GM23338 (cell line): ENCODE measurements at regions not wholly inside any gene's neighbourhood (a gene's known extent, or its start where the extent isn't known, plus 50 kb on each side); places are given as distances from the start of the nearest gene placed in this dataset.

Experiments used
- ATAC-seq: fragments of 200-7000 bp; cut with Tn5 transposase; 3 replicates; pipeline ENCODE4 v1.9.1; 2020
- DNase-seq: peaks from one replicate; pipeline ENCODE4 v3.0.0-alpha.2; 2015; ENCODE audit warnings: low spot score
- H2AFZ ChIP-seq: fragments of 200-600 bp; sonication (generic); 2 replicates; pipeline ENCODE4 v1.8.0; 2016; ENCODE audit warnings: antibody characterized with exemption, mild to moderate bottlenecking, moderate library complexity
- H3F3A ChIP-seq: fragments of 200-600 bp; sonication (generic); replicated peaks from 2 replicates; pipeline ENCODE4 v1.8.0; 2017; ENCODE audit warnings: antibody characterized with exemption, mixed run types, low read depth
- H3K27ac ChIP-seq: fragments of 200-600 bp; sonication (generic); 2 replicates; pipeline ENCODE4 v1.6.1; 2016; ENCODE audit warnings: low read depth
- H3K27me3 ChIP-seq: fragments of 200-600 bp; sonication (generic); 2 replicates; pipeline ENCODE4 v1.8.0; 2016; ENCODE audit warnings: mild to moderate bottlenecking, mixed run types, moderate library complexity; ENCODE audit not compliant: insufficient read depth
- H3K36me3 ChIP-seq: fragments of 200-600 bp; sonication (generic); 2 replicates; pipeline ENCODE4 v1.8.0; 2016; ENCODE audit warnings: mild to moderate bottlenecking; ENCODE audit not compliant: insufficient read depth
- H3K4me1 ChIP-seq: fragments of 200-600 bp; sonication (generic); 2 replicates; pipeline ENCODE4 v1.8.0; 2016; ENCODE audit warnings: mild to moderate bottlenecking, moderate library complexity; ENCODE audit not compliant: insufficient read depth
- H3K4me2 ChIP-seq: fragments of 200-600 bp; sonication (generic); 2 replicates; pipeline ENCODE4 v1.7.1; 2017; ENCODE audit warnings: mixed run types
- H3K4me3 ChIP-seq: fragments of 200-600 bp; sonication (generic); 2 replicates; pipeline ENCODE4 v1.6.1; 2016; ENCODE audit warnings: mixed run types
- H3K79me2 ChIP-seq: fragments of 200-600 bp; sonication (generic); replicated peaks from 2 replicates; pipeline ENCODE4 v1.8.0; 2017; ENCODE audit warnings: mild to moderate bottlenecking; ENCODE audit not compliant: insufficient read depth
- H3K9me2 ChIP-seq: fragments of 200-600 bp; sonication (generic); 2 replicates; pipeline ENCODE4 v1.8.0; 2017; ENCODE audit not compliant: insufficient read depth
- H4K20me1 ChIP-seq: fragments of 200-600 bp; sonication (generic); replicated peaks from 2 replicates; pipeline ENCODE4 v1.8.0; 2017; ENCODE audit warnings: mild to moderate bottlenecking; ENCODE audit not compliant: insufficient read depth
- H3K27ac Mint-ChIP-seq: 2 replicates; pipeline ENCODE4 v1.8.0; 2020; ENCODE audit warnings: inconsistent platforms, mild to moderate bottlenecking, moderate library complexity, mixed read lengths
- H3K27me3 Mint-ChIP-seq: 3 replicates; pipeline ENCODE4 v1.8.0; 2022; ENCODE audit warnings: low read depth, mild to moderate bottlenecking, moderate library complexity, mixed read lengths, inconsistent platforms; ENCODE audit not compliant: insufficient read depth, poor library complexity
- H3K36me3 Mint-ChIP-seq: 3 replicates; pipeline ENCODE4 v1.8.0; 2021; ENCODE audit warnings: low read depth, mild to moderate bottlenecking, inconsistent platforms, moderate library complexity, mixed read lengths
- H3K4me1 Mint-ChIP-seq: 3 replicates; pipeline ENCODE4 v1.8.0; 2020; ENCODE audit warnings: mild to moderate bottlenecking, inconsistent platforms, mixed read lengths
- H3K4me3 Mint-ChIP-seq: 3 replicates; pipeline ENCODE4 v1.8.0; 2021; ENCODE audit warnings: moderate library complexity, mild to moderate bottlenecking, inconsistent platforms, mixed read lengths
- H3K9me3 Mint-ChIP-seq: 3 replicates; pipeline ENCODE4 v1.8.0; 2020; ENCODE audit warnings: moderate library complexity, mild to moderate bottlenecking, inconsistent platforms, mixed read lengths
- CREB1 ChIP-seq: fragments of 250-450 bp; sonication (Bioruptor Pico); IDR thresholded peaks from 2 replicates; pipeline ENCODE4 v1.5.0; 2020; ENCODE audit warnings: low read depth, mild to moderate bottlenecking, moderate library complexity
- CTCF ChIP-seq, 2 experiments: fragments of 200-600 bp in 1 of 2; sonication (generic) in 1 of 2; conservative IDR thresholded peaks; 2 replicates each; pipeline versions ENCODE4 v1.5.1 to v1.6.1; 2016 to 2017; ENCODE audit warnings: antibody characterized with exemption in 2 of 2, low read depth in 2 of 2, mild to moderate bottlenecking in 2 of 2, moderate library complexity in 1 of 2
- ETS1 ChIP-seq: IDR thresholded peaks from 2 replicates; pipeline ENCODE4 v1.6.1; 2016; ENCODE audit warnings: antibody characterized with exemption
- EZH2 ChIP-seq: fragments of 200-600 bp; sonication (generic); IDR thresholded peaks from one replicate; pipeline ENCODE4 v1.8.0; 2017; ENCODE audit warnings: antibody characterized with exemption, mild to moderate bottlenecking, low read depth; ENCODE audit not compliant: unreplicated experiment
- JUNB ChIP-seq: IDR thresholded peaks from one replicate; pipeline ENCODE4 v1.6.1; 2016; ENCODE audit warnings: antibody characterized with exemption; ENCODE audit not compliant: unreplicated experiment
- POLR2AphosphoS5 ChIP-seq: IDR thresholded peaks from 2 replicates; pipeline ENCODE4 v1.6.1; 2016; ENCODE audit warnings: antibody characterized with exemption, low read depth
- STAT1 ChIP-seq: IDR thresholded peaks from one replicate; pipeline ENCODE4 v1.6.1; 2016; ENCODE audit warnings: antibody characterized with exemption; ENCODE audit not compliant: unreplicated experiment

- Histone ChIP-seq H3F3A (no peaks in the 10 kb centered on the region), H3K4me2 (no peak overlapping the region), H3K9me2 (0 out of 2 replicates have a peak, but pooled peaks cover 3% of the 10 kb centered on the region), H2AFZ (no peak overlapping the region), H3K4me3 (no peak overlapping the region), H3K27me3 (no peaks in the 10 kb centered on the region), H3K27ac (no peak overlapping the region), H3K4me1 (peaks cover 17% of the 10 kb centered on the region), H3K36me3 (no peaks in the 10 kb centered on the region; the same call in 1 of the 2 replicates), H4K20me1 (no peaks in the 10 kb centered on the region), H3K79me2 (no peaks in the 10 kb centered on the region)
- Mint-ChIP-seq H3K4me3 (no peak overlapping the region), H3K9me3 (peaks cover 18% of the 10 kb centered on the region), H3K27ac (no peak overlapping the region), H3K27me3 (peaks cover 5% of the 10 kb centered on the region), H3K4me1 (peaks cover 22% of the 10 kb centered on the region), H3K36me3 (peaks cover 32% of the 10 kb centered on the region)
- DNase-seq, result no peak
- no peak for TF ChIP-seq STAT1
- no peak for TF ChIP-seq ETS1
- no peak for TF ChIP-seq JUNB
- no peak for ATAC-seq
Measured at GRCh38 chr4:56260320-56260719, 127.0 kb downstream of the AASDH start.

GRCh38 chr4:56259655-56260054, 127.6 kb downstream of the AASDH start:
- H3K36me3 Mint-ChIP-seq, result peaks cover 32% of the 10 kb centered on the region
- H3K4me3 ChIP-seq, result no peak overlapping the region
- H3K27ac Mint-ChIP-seq, result no peak overlapping the region
- no peaks in the 10 kb centered on the region for H3F3A ChIP-seq
- H3K4me1 Mint-ChIP-seq, result peaks cover 22% of the 10 kb centered on the region
- H3K36me3 ChIP-seq, result no peaks in the 10 kb centered on the region; the same call in 1 of the 2 replicates
- H2AFZ ChIP-seq, result no peak overlapping the region
- no peaks in the 10 kb centered on the region for H3K79me2 ChIP-seq
- TF ChIP-seq POLR2AphosphoS5, result no peak
- no peak for TF ChIP-seq JUNB
- peaks cover 17% of the 10 kb centered on the region for H3K4me1 ChIP-seq
- H3K9me3 Mint-ChIP-seq, result peaks cover 18% of the 10 kb centered on the region
- ATAC-seq (peak; percentile 74), DNase-seq (no peak)
- no peaks in the 10 kb centered on the region for H3K27me3 ChIP-seq
- H3K4me3 Mint-ChIP-seq, result no peak overlapping the region
- no peak overlapping the region for H3K27ac ChIP-seq
- peaks cover 3% of the 10 kb centered on the region for H3K27me3 Mint-ChIP-seq
- H3K9me2 ChIP-seq, result 0 out of 2 replicates have a peak, but pooled peaks cover 3% of the 10 kb centered on the region
- no peaks in the 10 kb centered on the region for H4K20me1 ChIP-seq
- H3K4me2 ChIP-seq, result no peak overlapping the region

GRCh38 chr4:56255820-56256219, 131.5 kb downstream of the AASDH start:
- H3K4me1 Mint-ChIP-seq, result peaks cover 22% of the 10 kb centered on the region
- ATAC-seq (no peak), DNase-seq (peak; percentile 19)
- peaks cover 17% of the 10 kb centered on the region for H3K4me1 ChIP-seq
- H3K4me3 Mint-ChIP-seq, result no peak overlapping the region
- H3K9me2 ChIP-seq, result no peaks in the 10 kb centered on the region
- no peaks in the 10 kb centered on the region for H3K27me3 ChIP-seq
- H3K4me3 ChIP-seq, result no peak overlapping the region
- H3K9me3 Mint-ChIP-seq, result peaks cover 12% of the 10 kb centered on the region
- H4K20me1 ChIP-seq, result no peaks in the 10 kb centered on the region
- TF ChIP-seq CREB1 (CRISPR knock-in tag) (no peak), CTCF (conservative IDR thresholded peaks at IDR 0.05; ENCODE audit: low read depth in 2 of 2) (peak in 1 of 2 experiments; percentile 52; a peak in 2 of 4 replicates), EZH2 (no peak), STAT1 (no peak)
- H3K27ac ChIP-seq, result no peak overlapping the region
- no peak overlapping the region for H3K27ac Mint-ChIP-seq
- H3K79me2 ChIP-seq, result no peaks in the 10 kb centered on the region
- no peaks in the 10 kb centered on the region for H3F3A ChIP-seq
- no peak overlapping the region for H2AFZ ChIP-seq
- H3K36me3 Mint-ChIP-seq, result peaks cover 15% of the 10 kb centered on the region
- peaks cover 3% of the 10 kb centered on the region for H3K27me3 Mint-ChIP-seq
- no peaks in the 10 kb centered on the region; the same call in 1 of the 2 replicates for H3K36me3 ChIP-seq
- H3K4me2 ChIP-seq, result no peak overlapping the region
